ENCODE measurements at regions not wholly inside any gene's neighbourhood (a gene's known extent, or its start where the extent isn't known, plus 50 kb on each side); places are given as distances from the start of the nearest gene placed in this dataset.

DNA sequence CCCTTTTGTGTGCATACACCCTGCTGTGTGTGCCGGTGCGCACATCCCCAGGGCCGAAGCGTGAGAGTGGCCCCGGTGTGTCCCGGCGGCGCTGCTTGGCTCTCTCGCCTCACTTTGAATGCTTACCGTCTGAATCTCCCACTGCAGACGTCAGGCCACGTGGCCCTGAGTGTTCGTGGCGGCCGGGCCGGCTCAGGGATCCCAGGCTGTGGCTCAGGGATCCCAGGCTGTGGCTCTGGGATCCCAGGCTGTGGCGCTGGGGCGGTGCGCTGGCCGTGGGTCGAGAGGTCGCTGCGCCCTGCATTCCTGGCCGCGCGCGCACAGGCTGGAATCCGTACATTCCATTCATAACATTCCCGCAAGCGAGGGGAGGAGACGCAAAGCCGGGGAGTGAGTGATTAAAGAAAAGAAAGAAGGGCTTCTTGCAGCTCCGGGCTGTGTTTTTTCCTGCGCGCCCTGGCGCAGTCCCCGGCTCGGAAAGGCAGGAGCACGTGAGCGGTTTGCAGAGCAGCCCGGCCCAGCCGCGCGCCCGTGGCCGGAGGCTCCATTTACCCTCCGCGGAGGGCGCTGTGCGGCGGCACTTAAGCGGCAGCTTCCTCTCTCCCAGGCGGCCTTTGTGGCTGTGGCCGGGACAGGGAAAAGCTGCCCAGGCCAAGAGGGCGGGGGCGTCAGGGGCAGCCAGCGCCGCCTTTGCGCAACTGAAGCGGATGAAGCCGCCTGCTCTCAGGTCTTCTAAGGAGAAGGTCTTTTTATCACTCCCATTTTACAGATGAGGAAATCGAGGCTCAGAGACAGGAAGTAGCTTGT, 87.0 kb upstream of the ALDH1L1 start:
- Histone ChIP-seq H3K4me3 (ENCODE audit: insufficient read depth, low read depth, low read length) (peak overlapping the region; percentile 51), H4K20me1 (ENCODE audit: insufficient read depth, low read length) (no peaks in the 10 kb centered on the region), H2AFZ (ENCODE audit: low read depth, low read length) (peak overlapping the region; percentile 72), H3K4me2 (ENCODE audit: low read length) (peak overlapping the region; percentile 88), H3K27me3 (ENCODE audit: insufficient read depth, low read length) (no peaks in the 10 kb centered on the region), H3K79me2 (ENCODE audit: insufficient read depth, low read length) (no peaks in the 10 kb centered on the region), H3K9me3 (ENCODE audit: insufficient read depth, low read depth, low read length) (no peaks in the 10 kb centered on the region), H3K36me3 (ENCODE audit: insufficient read depth, low read length) (no peaks in the 10 kb centered on the region), H3K4me1 (ENCODE audit: insufficient read depth, low read length) (peaks cover 24% of the 10 kb centered on the region), H3K9ac (ENCODE audit: low read length) (peak overlapping the region; percentile 72), H3K27ac (ENCODE audit: low read depth, low read length) (peak overlapping the region; percentile 42)
- FAIRE-seq = no peak
- Mint-ChIP-seq H3K9me3 (ENCODE audit: unreplicated experiment) (peaks cover 8% of the 10 kb centered on the region), H3K36me3 (ENCODE audit: low read depth, unreplicated experiment) (peaks cover 3% of the 10 kb centered on the region), H3K4me3 (ENCODE audit: unreplicated experiment) (peak overlapping the region; percentile 67), H3K27me3 (ENCODE audit: low read depth, unreplicated experiment) (peaks cover 16% of the 10 kb centered on the region), H3K4me1 (ENCODE audit: low read depth, unreplicated experiment) (peaks cover 13% of the 10 kb centered on the region), H3K27ac (ENCODE audit: unreplicated experiment) (peak overlapping the region; percentile 79)
- TF ChIP-seq EZH2 (IDR thresholded peaks at IDR 0.05; ENCODE audit: insufficient read depth, low read length) = no peak
- TF ChIP-seq, protein P1, sequence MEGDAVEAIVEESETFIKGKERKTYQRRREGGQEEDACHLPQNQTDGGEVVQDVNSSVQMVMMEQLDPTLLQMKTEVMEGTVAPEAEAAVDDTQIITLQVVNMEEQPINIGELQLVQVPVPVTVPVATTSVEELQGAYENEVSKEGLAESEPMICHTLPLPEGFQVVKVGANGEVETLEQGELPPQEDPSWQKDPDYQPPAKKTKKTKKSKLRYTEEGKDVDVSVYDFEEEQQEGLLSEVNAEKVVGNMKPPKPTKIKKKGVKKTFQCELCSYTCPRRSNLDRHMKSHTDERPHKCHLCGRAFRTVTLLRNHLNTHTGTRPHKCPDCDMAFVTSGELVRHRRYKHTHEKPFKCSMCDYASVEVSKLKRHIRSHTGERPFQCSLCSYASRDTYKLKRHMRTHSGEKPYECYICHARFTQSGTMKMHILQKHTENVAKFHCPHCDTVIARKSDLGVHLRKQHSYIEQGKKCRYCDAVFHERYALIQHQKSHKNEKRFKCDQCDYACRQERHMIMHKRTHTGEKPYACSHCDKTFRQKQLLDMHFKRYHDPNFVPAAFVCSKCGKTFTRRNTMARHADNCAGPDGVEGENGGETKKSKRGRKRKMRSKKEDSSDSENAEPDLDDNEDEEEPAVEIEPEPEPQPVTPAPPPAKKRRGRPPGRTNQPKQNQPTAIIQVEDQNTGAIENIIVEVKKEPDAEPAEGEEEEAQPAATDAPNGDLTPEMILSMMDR (IDR thresholded peaks at IDR 0.05; ENCODE audit: insufficient read depth, low read depth, low read length) = no peak
- DNase-seq (ENCODE audit: low read depth) = peak; percentile 87

GRCh38 chr3:126266850-126267168, 86.4 kb upstream of the ALDH1L1 start:
- Mint-ChIP-seq H3K4me3 (ENCODE audit: unreplicated experiment) (no peak overlapping the region), H3K27ac (ENCODE audit: unreplicated experiment) (peak overlapping the region; percentile 79), H3K27me3 (ENCODE audit: low read depth, unreplicated experiment) (peaks cover 16% of the 10 kb centered on the region), H3K36me3 (ENCODE audit: low read depth, unreplicated experiment) (peaks cover 3% of the 10 kb centered on the region), H3K9me3 (ENCODE audit: unreplicated experiment) (peaks cover 8% of the 10 kb centered on the region), H3K4me1 (ENCODE audit: low read depth, unreplicated experiment) (peaks cover 13% of the 10 kb centered on the region)
- H3K27me3 ChIP-seq (ENCODE audit: insufficient read depth, low read length) = no peaks in the 10 kb centered on the region
- peak overlapping the region; percentile 51 for H3K4me3 ChIP-seq (ENCODE audit: insufficient read depth, low read depth, low read length)
- H3K4me1 ChIP-seq (ENCODE audit: insufficient read depth, low read length) = peaks cover 24% of the 10 kb centered on the region
- FAIRE-seq (no peak), DNase-seq (ENCODE audit: low read depth) (no peak)
- H2AFZ ChIP-seq (ENCODE audit: low read depth, low read length) = peak overlapping the region; percentile 72
- no peaks in the 10 kb centered on the region for H3K36me3 ChIP-seq (ENCODE audit: insufficient read depth, low read length)
- H3K4me2 ChIP-seq (ENCODE audit: low read length) = peak overlapping the region; percentile 88
- H3K79me2 ChIP-seq (ENCODE audit: insufficient read depth, low read length) = no peaks in the 10 kb centered on the region
- no peaks in the 10 kb centered on the region for H4K20me1 ChIP-seq (ENCODE audit: insufficient read depth, low read length)
- peak overlapping the region; percentile 72 for H3K9ac ChIP-seq (ENCODE audit: low read length)
- TF ChIP-seq, protein P1 (IDR thresholded peaks at IDR 0.05; ENCODE audit: insufficient read depth, low read depth, low read length) = no peak
- H3K9me3 ChIP-seq (ENCODE audit: insufficient read depth, low read depth, low read length) = no peaks in the 10 kb centered on the region
- H3K27ac ChIP-seq (ENCODE audit: low read depth, low read length) = peak overlapping the region; percentile 34

GRCh38 chr3:126266291-126266840, 86.0 kb upstream of the ALDH1L1 start:
- Mint-ChIP-seq H3K4me3 (ENCODE audit: unreplicated experiment) (no peak overlapping the region), H3K27me3 (ENCODE audit: low read depth, unreplicated experiment) (peaks cover 16% of the 10 kb centered on the region), H3K9me3 (ENCODE audit: unreplicated experiment) (peaks cover 10% of the 10 kb centered on the region), H3K4me1 (ENCODE audit: low read depth, unreplicated experiment) (peaks cover 13% of the 10 kb centered on the region), H3K36me3 (ENCODE audit: low read depth, unreplicated experiment) (peaks cover 3% of the 10 kb centered on the region), H3K27ac (ENCODE audit: unreplicated experiment) (peak overlapping the region; percentile 50)
- Histone ChIP-seq H2AFZ (ENCODE audit: low read depth, low read length) (peak overlapping the region; percentile 2), H3K4me1 (ENCODE audit: insufficient read depth, low read length) (peaks cover 24% of the 10 kb centered on the region), H3K4me3 (ENCODE audit: insufficient read depth, low read depth, low read length) (no peak overlapping the region), H3K4me2 (ENCODE audit: low read length) (peak overlapping the region; percentile 88), H3K9me3 (ENCODE audit: insufficient read depth, low read depth, low read length) (no peaks in the 10 kb centered on the region), H3K9ac (ENCODE audit: low read length) (peak overlapping the region; percentile 72), H3K27ac (ENCODE audit: low read depth, low read length) (no peak overlapping the region), H3K27me3 (ENCODE audit: insufficient read depth, low read length) (no peaks in the 10 kb centered on the region), H3K36me3 (ENCODE audit: insufficient read depth, low read length) (no peaks in the 10 kb centered on the region), H4K20me1 (ENCODE audit: insufficient read depth, low read length) (no peaks in the 10 kb centered on the region), H3K79me2 (ENCODE audit: insufficient read depth, low read length) (no peaks in the 10 kb centered on the region)
- TF ChIP-seq, protein P1 (IDR thresholded peaks at IDR 0.05; ENCODE audit: insufficient read depth, low read depth, low read length) = no peak
- TF ChIP-seq EZH2 (IDR thresholded peaks at IDR 0.05; ENCODE audit: insufficient read depth, low read length) = no peak
- DNase-seq (ENCODE audit: low read depth) = no peak
- FAIRE-seq = no peak

Measured in astrocyte (in vitro differentiated cells and primary cell).